HepG2 (cell line): ENCODE measurements at regions not wholly inside any gene's neighbourhood (a gene's known extent, or its start where the extent isn't known, plus 50 kb on each side); places are given as distances from the start of the nearest gene placed in this dataset.

Source experiments
- ATAC-seq: fragments of 200-7000 bp; cut with Tn5 transposase; 3 replicates; pipeline ENCODE4 v1.9.1; 2020; ENCODE audit warnings: mild to moderate bottlenecking, moderate library complexity
- BruUV-seq: library from RNA; stranded (reverse); fragments of 400-500 nt; replicated peaks from 2 replicates; lab custom pipeline; 2021; lab: Mats Ljungman, UMichigan
- CTCF ChIA-PET: fragments of 300-600 bp; formaldehyde crosslinking; extraction: SDS; loops from one replicate; lab custom pipeline; 2021; ENCODE audit warnings: low total read pairs, inconsistent platforms, low intra/inter-chr PET ratio; lab: Yijun Ruan, JAX
- POLR2A ChIA-PET: fragments of 350-600 bp; sonication (Branson Sonifier 250); formaldehyde crosslinking; loops from one replicate; lab custom pipeline; 2020; ENCODE audit warnings: antibody characterized with exemption, inconsistent platforms; lab: Yijun Ruan, JAX
- DNase-seq: peaks from one replicate; pipeline ENCODE4 v3.0.0-alpha.2; 2015; ENCODE audit warnings: low spot score
- FAIRE-seq: peaks from 3 replicates; lab custom pipeline; 2011; peaks lifted over from hg19 to GRCh38; lab: Jason Lieb, UNC
- H2AFZ ChIP-seq: one replicate; pipeline ENCODE4 v1.6.1; 2011; ENCODE audit warnings: low read length, inconsistent platforms
- H3K27ac ChIP-seq: fragments of 300-600 bp; 3 replicates; pipeline ENCODE4 v1.8.0; 2011; ENCODE audit warnings: mixed run types, mild to moderate bottlenecking, mixed read lengths, low read length, inconsistent platforms; ENCODE audit not compliant: insufficient read depth; ENCODE audit errors: extremely low read length
- H3K27me3 ChIP-seq, 2 experiments: fragments of 200-600 bp in 1 of 2; 2 replicates in 1 of 2; 3 replicates in 1 of 2; pipeline versions ENCODE4 v1.6.0 to v1.8.0; 2011; ENCODE audit warnings: low read length in 2 of 2, mild to moderate bottlenecking in 2 of 2, moderate library complexity in 2 of 2, inconsistent platforms in 1 of 2; ENCODE audit not compliant: insufficient read depth in 2 of 2, control insufficient read depth in 1 of 2
- H3K36me3 ChIP-seq, 2 experiments: fragments of 200-600 bp in 1 of 2; replicated peaks in 1 of 2; 2 replicates in 1 of 2; 3 replicates in 1 of 2; pipeline versions ENCODE4 v1.5.1 to v1.8.0; 2011; ENCODE audit warnings: low read length in 2 of 2, inconsistent platforms in 1 of 2; ENCODE audit not compliant: insufficient read depth in 2 of 2, control insufficient read depth in 1 of 2
- H3K4me1 ChIP-seq: 2 replicates; pipeline ENCODE4 v1.5.1; 2012; ENCODE audit warnings: low read length, inconsistent platforms; ENCODE audit not compliant: insufficient read depth
- H3K4me2 ChIP-seq: 2 replicates; pipeline ENCODE4 v1.6.0; 2011; ENCODE audit warnings: low read depth, low read length, inconsistent platforms
- H3K4me3 ChIP-seq, 3 experiments: fragments of 200-600 bp in 1 of 3; sonication (generic), shearing (Covaris generic) in 1 of 3; replicated peaks in 1 of 3; 2 replicates each; pipeline ENCODE4 v1.5.1; 2011 to 2016; ENCODE audit warnings: low read length in 3 of 3, inconsistent platforms in 2 of 3, low read depth in 2 of 3, mild to moderate bottlenecking in 2 of 3, control low read depth in 1 of 3, mixed read lengths in 1 of 3; ENCODE audit not compliant: insufficient read depth in 1 of 3
- H3K79me2 ChIP-seq: one replicate; pipeline ENCODE4 v1.6.1; 2011; ENCODE audit warnings: low read length, inconsistent platforms; ENCODE audit not compliant: insufficient read depth
- H3K9ac ChIP-seq: 2 replicates; pipeline ENCODE4 v1.6.0; 2011; ENCODE audit warnings: mild to moderate bottlenecking, low read depth, low read length, inconsistent platforms; ENCODE audit not compliant: insufficient read depth
- H3K9me3 ChIP-seq: 2 replicates; pipeline ENCODE4 v1.5.1; 2012; ENCODE audit warnings: mild to moderate bottlenecking, low read length
- H4K20me1 ChIP-seq: 2 replicates; pipeline ENCODE4 v1.6.0; 2011; ENCODE audit warnings: inconsistent platforms, mild to moderate bottlenecking, low read length, moderate library complexity; ENCODE audit not compliant: insufficient read depth
- CTCF ChIP-seq: sonication (generic); formaldehyde crosslinking; IDR thresholded peaks from 2 replicates; pipeline ENCODE4 v1.5.0; 2020; ENCODE audit warnings: mild to moderate bottlenecking, missing genetic modification reagents, moderate library complexity
- ELF4 ChIP-seq: sonication (generic); formaldehyde crosslinking; IDR thresholded peaks from 2 replicates; pipeline ENCODE4 v1.5.0; 2020; ENCODE audit warnings: missing genetic modification reagents, mild to moderate bottlenecking, moderate library complexity, borderline replicate concordance
- GABPB1 ChIP-seq: IDR thresholded peaks from 2 replicates; pipeline ENCODE4 v1.6.1; 2016; ENCODE audit warnings: mild to moderate bottlenecking, missing genetic modification reagents, moderate library complexity, missing compliant biosample characterization
- SMC3 ChIP-seq: IDR thresholded peaks from 2 replicates; pipeline ENCODE4 v1.6.1; 2011; ENCODE audit warnings: low read length, improper control_type of control experiment
- STAG1 ChIP-seq: sonication (generic); formaldehyde crosslinking; IDR thresholded peaks from 2 replicates; pipeline ENCODE4 v1.4.0; 2020; ENCODE audit warnings: missing genetic modification reagents
- WGBS: methylation state at CpG from one replicate; pipeline ENCODE4 v1.1.6; 2017; ENCODE audit warnings: low lambda C conversion rate; 5-methylcytosine and 5-hydroxymethylcytosine counted together
- in situ Hi-C: cut with HindIII; loops from 2 replicates; pipeline ENCODE4 v1.10.0; 2017; ENCODE audit warnings: low pct_unique_long_range_greater_than_20kb; ENCODE audit not compliant: extremely low pct_ligation_motif_present
- intact Hi-C: fragments of 100-400 bp; cut with micrococcal nuclease; formaldehyde crosslinking; loops from one replicate; pipeline ENCODE4 v1.10.0; 2022; ENCODE audit not compliant: unreplicated experiment

- TF ChIP-seq STAG1 (CRISPR knock-in tag) (peak; percentile 74), CTCF (peak; percentile 76), GABPB1 (CRISPR knock-in tag) (no peak), ELF4 (CRISPR knock-in tag) (no peak), SMC3 (peak; percentile 62)
- in situ Hi-C loops: no loop called here
- intact Hi-C loops: loop anchor here (5.0 kb wide), 1 partner anchor 317 kb away; no protein-coding TSS in a partner anchor
- Histone ChIP-seq H3K4me2 (no peak overlapping the region), H3K4me3 (no peak overlapping the region), H3K4me1 (no peaks in the 10 kb centered on the region), H3K36me3 (no peaks in the 10 kb centered on the region), H2AFZ (no peak overlapping the region), H4K20me1 (no peaks in the 10 kb centered on the region), H3K27me3 (peaks cover 0 to 31% of the 10 kb centered on the region in 2 experiments; a peak in 3 of 5 replicates), H3K27ac (no peak overlapping the region), H3K9ac (no peak overlapping the region), H3K9me3 (no peaks in the 10 kb centered on the region), H3K79me2 (no peaks in the 10 kb centered on the region)
- DNase-seq (peak; percentile 21), FAIRE-seq (peak; percentile 32), ATAC-seq (peak; percentile 84)
- 13% methylated on average over 16 of the region's 16 CpGs for WGBS
- POLR2A ChIA-PET: no interaction called here
- CTCF ChIA-PET: interaction anchor here (1.4 to 1.5 kb wide), 3 partner anchors 8 to 446 kb away, joined by 3 to 4 read pairs (median 4); no protein-coding TSS in a partner anchor
- no TSS peak for BruUV-seq
Observed at GRCh38 chr5:133868946-133869518, 99.4 kb downstream of the C5orf15 start.
